Ishikawa (cell line): ENCODE measurements at regions not wholly inside any gene's neighbourhood (a gene's known extent, or its start where the extent isn't known, plus 50 kb on each side); places are given as distances from the start of the nearest gene placed in this dataset.

Experiments used
- CEBPB ChIP-seq: IDR thresholded peaks from 2 replicates; pipeline ENCODE4 v1.6.1; 2012
- CREB1 ChIP-seq: IDR thresholded peaks from 2 replicates; pipeline ENCODE4 v1.6.1; 2012; ENCODE audit warnings: low read depth
- EGR1 ChIP-seq: IDR thresholded peaks from 2 replicates; pipeline ENCODE4 v1.6.1; 2012
- EP300 ChIP-seq: IDR thresholded peaks from 2 replicates; pipeline ENCODE4 v1.6.1; 2012; ENCODE audit warnings: borderline replicate concordance
- FOXM1 ChIP-seq: IDR thresholded peaks from 2 replicates; pipeline ENCODE4 v1.6.1; 2012; ENCODE audit warnings: low read depth, borderline replicate concordance
- NFIC ChIP-seq: IDR thresholded peaks from 2 replicates; pipeline ENCODE4 v1.6.1; 2012
- RAD21 ChIP-seq: IDR thresholded peaks from 2 replicates; pipeline ENCODE4 v1.6.1; 2012; ENCODE audit warnings: low read depth
- TAF1 ChIP-seq: IDR thresholded peaks from 2 replicates; pipeline ENCODE4 v1.6.1; 2012; ENCODE audit warnings: low read depth, mild to moderate bottlenecking
- TCF12 ChIP-seq: IDR thresholded peaks from 2 replicates; pipeline ENCODE4 v1.6.1; 2012; ENCODE audit warnings: low read depth
- TEAD4 ChIP-seq: IDR thresholded peaks from 2 replicates; pipeline ENCODE4 v1.6.1; 2012
- USF1 ChIP-seq: IDR thresholded peaks from 2 replicates; pipeline ENCODE4 v1.6.1; 2012
- YY1 ChIP-seq: IDR thresholded peaks from 2 replicates; pipeline ENCODE4 v1.6.1; 2012; ENCODE audit warnings: low read depth
- ZBTB7A ChIP-seq: IDR thresholded peaks from 2 replicates; pipeline ENCODE4 v1.6.1; 2012; ENCODE audit warnings: low read depth
- TF ChIP-seq, protein P1 (sequence below): IDR thresholded peaks from 2 replicates; pipeline ENCODE4 v1.6.1; 2012
- TF ChIP-seq, protein P2 (sequence below): IDR thresholded peaks from 2 replicates; pipeline ENCODE4 v1.6.1; 2012; ENCODE audit warnings: low read depth, mild to moderate bottlenecking

- no peak for TF ChIP-seq FOXM1
- TF ChIP-seq EP300 = no peak
- no peak for TF ChIP-seq ZBTB7A
- TF ChIP-seq USF1 = no peak
- no peak for TF ChIP-seq CREB1
- no peak for TF ChIP-seq EGR1
- TF ChIP-seq, protein P1, sequence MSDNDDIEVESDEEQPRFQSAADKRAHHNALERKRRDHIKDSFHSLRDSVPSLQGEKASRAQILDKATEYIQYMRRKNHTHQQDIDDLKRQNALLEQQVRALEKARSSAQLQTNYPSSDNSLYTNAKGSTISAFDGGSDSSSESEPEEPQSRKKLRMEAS = no peak
- TF ChIP-seq NFIC = no peak
- TF ChIP-seq TEAD4 = no peak
- TF ChIP-seq YY1 = no peak
- TF ChIP-seq RAD21 = no peak
These were observed 383.0 kb downstream of the METTL4 start for GRCh38 chr18:2188258-2188657.

GRCh38 chr18:2191180-2191790 lies 380.0 kb downstream of the METTL4 start:
- TF ChIP-seq EP300 = no peak
- no peak for TF ChIP-seq YY1
- TF ChIP-seq NFIC = no peak
- TF ChIP-seq, protein P2, sequence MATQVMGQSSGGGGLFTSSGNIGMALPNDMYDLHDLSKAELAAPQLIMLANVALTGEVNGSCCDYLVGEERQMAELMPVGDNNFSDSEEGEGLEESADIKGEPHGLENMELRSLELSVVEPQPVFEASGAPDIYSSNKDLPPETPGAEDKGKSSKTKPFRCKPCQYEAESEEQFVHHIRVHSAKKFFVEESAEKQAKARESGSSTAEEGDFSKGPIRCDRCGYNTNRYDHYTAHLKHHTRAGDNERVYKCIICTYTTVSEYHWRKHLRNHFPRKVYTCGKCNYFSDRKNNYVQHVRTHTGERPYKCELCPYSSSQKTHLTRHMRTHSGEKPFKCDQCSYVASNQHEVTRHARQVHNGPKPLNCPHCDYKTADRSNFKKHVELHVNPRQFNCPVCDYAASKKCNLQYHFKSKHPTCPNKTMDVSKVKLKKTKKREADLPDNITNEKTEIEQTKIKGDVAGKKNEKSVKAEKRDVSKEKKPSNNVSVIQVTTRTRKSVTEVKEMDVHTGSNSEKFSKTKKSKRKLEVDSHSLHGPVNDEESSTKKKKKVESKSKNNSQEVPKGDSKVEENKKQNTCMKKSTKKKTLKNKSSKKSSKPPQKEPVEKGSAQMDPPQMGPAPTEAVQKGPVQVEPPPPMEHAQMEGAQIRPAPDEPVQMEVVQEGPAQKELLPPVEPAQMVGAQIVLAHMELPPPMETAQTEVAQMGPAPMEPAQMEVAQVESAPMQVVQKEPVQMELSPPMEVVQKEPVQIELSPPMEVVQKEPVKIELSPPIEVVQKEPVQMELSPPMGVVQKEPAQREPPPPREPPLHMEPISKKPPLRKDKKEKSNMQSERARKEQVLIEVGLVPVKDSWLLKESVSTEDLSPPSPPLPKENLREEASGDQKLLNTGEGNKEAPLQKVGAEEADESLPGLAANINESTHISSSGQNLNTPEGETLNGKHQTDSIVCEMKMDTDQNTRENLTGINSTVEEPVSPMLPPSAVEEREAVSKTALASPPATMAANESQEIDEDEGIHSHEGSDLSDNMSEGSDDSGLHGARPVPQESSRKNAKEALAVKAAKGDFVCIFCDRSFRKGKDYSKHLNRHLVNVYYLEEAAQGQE = no peak
- no peak for TF ChIP-seq USF1
- TF ChIP-seq TAF1 = no peak
- no peak for TF ChIP-seq ZBTB7A
- no peak for TF ChIP-seq CREB1
- no peak for TF ChIP-seq FOXM1
- TF ChIP-seq, protein P1 = no peak
- no peak for TF ChIP-seq EGR1
- TF ChIP-seq CEBPB = no peak
- no peak for TF ChIP-seq TCF12
- TF ChIP-seq RAD21 = no peak
- no peak for TF ChIP-seq TEAD4

GRCh38 chr18:2192562-2192961 lies 378.7 kb downstream of the METTL4 start:
- TF ChIP-seq EP300 = no peak
- TF ChIP-seq, protein P1 = no peak
- no peak for TF ChIP-seq TAF1
- TF ChIP-seq ZBTB7A = no peak
- TF ChIP-seq, protein P2 = no peak
- TF ChIP-seq CREB1 = no peak
- TF ChIP-seq FOXM1 = no peak
- no peak for TF ChIP-seq YY1
- no peak for TF ChIP-seq TCF12
- no peak for TF ChIP-seq TEAD4
- TF ChIP-seq RAD21 = no peak
- no peak for TF ChIP-seq USF1
- TF ChIP-seq NFIC = no peak
- no peak for TF ChIP-seq EGR1
- no peak for TF ChIP-seq CEBPB

- TF ChIP-seq RAD21 (no peak), FOXM1 (no peak), YY1 (no peak), TAF1 (no peak), TEAD4 (no peak), CREB1 (no peak), NFIC (no peak), USF1 (no peak), ZBTB7A (no peak)
- TF ChIP-seq, protein P1 = no peak
These were observed 373.4 kb downstream of the METTL4 start for GRCh38 chr18:2197946-2198345.

GRCh38 chr18:2199060-2199459 lies 372.2 kb downstream of the METTL4 start:
- TF ChIP-seq YY1 = no peak
- TF ChIP-seq RAD21 = no peak
- no peak for TF ChIP-seq EGR1
- no peak for TF ChIP-seq EP300
- no peak for TF ChIP-seq CEBPB
- no peak for TF ChIP-seq TEAD4
